ENCODE measurements at regions not wholly inside any gene's neighbourhood (a gene's known extent, or its start where the extent isn't known, plus 50 kb on each side); places are given as distances from the start of the nearest gene placed in this dataset.

DNA sequence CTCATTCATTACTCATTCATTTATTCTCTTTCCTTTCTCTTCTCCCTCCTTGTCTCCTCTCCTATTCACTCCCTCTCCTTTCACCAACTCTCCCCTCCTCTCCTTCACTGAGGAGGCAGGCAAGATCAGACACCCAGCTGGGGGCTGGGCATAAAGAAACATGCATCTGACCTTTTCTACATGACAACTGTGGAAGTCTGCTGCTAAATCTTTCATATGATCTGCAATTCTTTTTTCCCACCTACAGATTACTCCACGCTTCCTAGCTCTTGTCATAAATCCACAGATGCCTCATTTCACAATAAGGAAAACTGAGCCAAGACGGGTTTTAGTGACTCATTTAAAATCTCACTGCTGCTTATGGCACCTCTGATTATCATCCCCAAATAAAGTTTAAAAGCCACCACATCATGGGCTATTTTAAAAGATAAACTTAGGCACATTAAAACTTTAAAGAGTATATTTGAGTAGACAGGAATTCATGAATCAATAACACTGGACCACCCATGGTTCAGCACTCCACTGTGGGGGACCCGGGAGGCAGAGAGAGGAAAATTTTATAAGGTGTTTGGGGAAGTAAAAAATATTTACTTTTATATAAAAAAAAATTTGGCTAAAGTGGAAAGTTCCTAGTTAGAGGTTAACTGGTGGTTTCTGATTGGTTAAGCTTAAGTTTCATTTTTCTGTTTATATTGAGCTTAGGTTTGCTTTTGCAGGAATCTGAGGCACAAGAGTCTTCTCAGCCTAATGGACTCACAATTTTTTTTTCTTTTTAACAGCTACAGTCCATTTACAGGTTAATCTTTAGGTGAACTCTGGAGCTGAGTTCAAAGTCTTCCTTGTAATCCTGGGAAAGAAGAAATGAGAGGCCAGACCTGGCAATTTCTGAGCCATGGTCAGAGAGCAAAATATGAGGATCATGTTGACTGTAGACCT lies 55.8 kb upstream of the DNAH14 start (continued):
- TF ChIP-seq, protein P1, sequence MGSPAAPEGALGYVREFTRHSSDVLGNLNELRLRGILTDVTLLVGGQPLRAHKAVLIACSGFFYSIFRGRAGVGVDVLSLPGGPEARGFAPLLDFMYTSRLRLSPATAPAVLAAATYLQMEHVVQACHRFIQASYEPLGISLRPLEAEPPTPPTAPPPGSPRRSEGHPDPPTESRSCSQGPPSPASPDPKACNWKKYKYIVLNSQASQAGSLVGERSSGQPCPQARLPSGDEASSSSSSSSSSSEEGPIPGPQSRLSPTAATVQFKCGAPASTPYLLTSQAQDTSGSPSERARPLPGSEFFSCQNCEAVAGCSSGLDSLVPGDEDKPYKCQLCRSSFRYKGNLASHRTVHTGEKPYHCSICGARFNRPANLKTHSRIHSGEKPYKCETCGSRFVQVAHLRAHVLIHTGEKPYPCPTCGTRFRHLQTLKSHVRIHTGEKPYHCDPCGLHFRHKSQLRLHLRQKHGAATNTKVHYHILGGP (tag by site-specific recombination; IDR thresholded peaks at IDR 0.05): no peak
- TF ChIP-seq, protein P2, sequence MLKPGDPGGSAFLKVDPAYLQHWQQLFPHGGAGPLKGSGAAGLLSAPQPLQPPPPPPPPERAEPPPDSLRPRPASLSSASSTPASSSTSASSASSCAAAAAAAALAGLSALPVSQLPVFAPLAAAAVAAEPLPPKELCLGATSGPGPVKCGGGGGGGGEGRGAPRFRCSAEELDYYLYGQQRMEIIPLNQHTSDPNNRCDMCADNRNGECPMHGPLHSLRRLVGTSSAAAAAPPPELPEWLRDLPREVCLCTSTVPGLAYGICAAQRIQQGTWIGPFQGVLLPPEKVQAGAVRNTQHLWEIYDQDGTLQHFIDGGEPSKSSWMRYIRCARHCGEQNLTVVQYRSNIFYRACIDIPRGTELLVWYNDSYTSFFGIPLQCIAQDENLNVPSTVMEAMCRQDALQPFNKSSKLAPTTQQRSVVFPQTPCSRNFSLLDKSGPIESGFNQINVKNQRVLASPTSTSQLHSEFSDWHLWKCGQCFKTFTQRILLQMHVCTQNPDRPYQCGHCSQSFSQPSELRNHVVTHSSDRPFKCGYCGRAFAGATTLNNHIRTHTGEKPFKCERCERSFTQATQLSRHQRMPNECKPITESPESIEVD (tag by site-specific recombination; IDR thresholded peaks at IDR 0.05): peak; percentile 95
- no peak for TF ChIP-seq ZNF19 (tag by site-specific recombination; IDR thresholded peaks at IDR 0.05; ENCODE audit: low read depth)
- TF ChIP-seq ZNF571 (tag by site-specific recombination; IDR thresholded peaks at IDR 0.05): no peak

DNA sequence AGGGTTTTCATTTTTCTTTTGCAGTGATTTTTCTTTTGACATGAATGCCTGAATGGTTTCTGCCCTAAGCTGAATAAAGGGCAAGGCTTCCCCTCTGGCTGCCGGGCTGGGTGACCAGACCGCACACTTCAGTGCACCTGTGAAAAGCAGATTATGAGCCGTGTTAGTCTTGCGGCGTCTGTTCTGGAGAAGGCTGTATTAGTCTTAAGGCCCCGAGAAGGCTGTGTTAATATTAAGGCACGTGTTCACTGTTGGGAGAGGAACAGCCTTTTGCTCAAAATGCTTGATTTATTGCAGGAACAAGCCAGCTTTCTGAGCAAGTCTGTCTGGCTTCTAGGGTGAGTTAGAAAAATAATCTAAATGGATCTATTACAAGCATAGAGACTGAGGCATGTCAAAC lies 54.7 kb upstream of the DNAH14 start:
- TF ChIP-seq ZNF394 (tag by site-specific recombination; IDR thresholded peaks at IDR 0.05; ENCODE audit: borderline replicate concordance) (no peak), ZBTB17 (tag by site-specific recombination; IDR thresholded peaks at IDR 0.05) (peak; percentile 11; the same call in 1 of the 2 replicates), BCL11B (tag by site-specific recombination; IDR thresholded peaks at IDR 0.05; ENCODE audit: low read depth) (no peak), WT1 (tag by site-specific recombination; IDR thresholded peaks at IDR 0.05) (peak; percentile 72), ZNF561 (tag by site-specific recombination; IDR thresholded peaks at IDR 0.05; ENCODE audit: borderline replicate concordance) (peak; percentile 51; the same call in 1 of the 2 replicates), ZNF600 (tag by site-specific recombination; IDR thresholded peaks at IDR 0.05) (peak; percentile 42), ZEB2 (tag by site-specific recombination; IDR thresholded peaks at IDR 0.05) (peak; percentile 34; the same call in 1 of the 2 replicates), ZFP37 (tag by site-specific recombination; IDR thresholded peaks at IDR 0.05) (0 out of 2 replicates have a peak, but pooled peaks have one; percentile 22), OSR2 (tag by site-specific recombination; IDR thresholded peaks at IDR 0.05) (peak; percentile 84), FEZF1 (tag by site-specific recombination; IDR thresholded peaks at IDR 0.05) (peak; percentile 97), ZBTB20 (tag by site-specific recombination; IDR thresholded peaks at IDR 0.05) (peak; percentile 44; the same call in 1 of the 2 replicates), ZNF335 (tag by site-specific recombination; conservative IDR thresholded peaks at IDR 0.05) (peak; percentile 65)
- TF ChIP-seq, protein P3, sequence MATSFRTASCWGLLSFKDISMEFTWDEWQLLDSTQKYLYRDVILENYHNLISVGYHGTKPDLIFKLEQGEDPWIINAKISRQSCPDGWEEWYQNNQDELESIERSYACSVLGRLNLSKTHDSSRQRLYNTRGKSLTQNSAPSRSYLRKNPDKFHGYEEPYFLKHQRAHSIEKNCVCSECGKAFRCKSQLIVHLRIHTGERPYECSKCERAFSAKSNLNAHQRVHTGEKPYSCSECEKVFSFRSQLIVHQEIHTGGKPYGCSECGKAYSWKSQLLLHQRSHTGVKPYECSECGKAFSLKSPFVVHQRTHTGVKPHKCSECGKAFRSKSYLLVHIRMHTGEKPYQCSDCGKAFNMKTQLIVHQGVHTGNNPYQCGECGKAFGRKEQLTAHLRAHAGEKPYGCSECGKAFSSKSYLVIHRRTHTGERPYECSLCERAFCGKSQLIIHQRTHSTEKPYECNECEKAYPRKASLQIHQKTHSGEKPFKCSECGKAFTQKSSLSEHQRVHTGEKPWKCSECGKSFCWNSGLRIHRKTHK (tag by site-specific recombination; IDR thresholded peaks at IDR 0.05): no peak
- TF ChIP-seq, protein P4, sequence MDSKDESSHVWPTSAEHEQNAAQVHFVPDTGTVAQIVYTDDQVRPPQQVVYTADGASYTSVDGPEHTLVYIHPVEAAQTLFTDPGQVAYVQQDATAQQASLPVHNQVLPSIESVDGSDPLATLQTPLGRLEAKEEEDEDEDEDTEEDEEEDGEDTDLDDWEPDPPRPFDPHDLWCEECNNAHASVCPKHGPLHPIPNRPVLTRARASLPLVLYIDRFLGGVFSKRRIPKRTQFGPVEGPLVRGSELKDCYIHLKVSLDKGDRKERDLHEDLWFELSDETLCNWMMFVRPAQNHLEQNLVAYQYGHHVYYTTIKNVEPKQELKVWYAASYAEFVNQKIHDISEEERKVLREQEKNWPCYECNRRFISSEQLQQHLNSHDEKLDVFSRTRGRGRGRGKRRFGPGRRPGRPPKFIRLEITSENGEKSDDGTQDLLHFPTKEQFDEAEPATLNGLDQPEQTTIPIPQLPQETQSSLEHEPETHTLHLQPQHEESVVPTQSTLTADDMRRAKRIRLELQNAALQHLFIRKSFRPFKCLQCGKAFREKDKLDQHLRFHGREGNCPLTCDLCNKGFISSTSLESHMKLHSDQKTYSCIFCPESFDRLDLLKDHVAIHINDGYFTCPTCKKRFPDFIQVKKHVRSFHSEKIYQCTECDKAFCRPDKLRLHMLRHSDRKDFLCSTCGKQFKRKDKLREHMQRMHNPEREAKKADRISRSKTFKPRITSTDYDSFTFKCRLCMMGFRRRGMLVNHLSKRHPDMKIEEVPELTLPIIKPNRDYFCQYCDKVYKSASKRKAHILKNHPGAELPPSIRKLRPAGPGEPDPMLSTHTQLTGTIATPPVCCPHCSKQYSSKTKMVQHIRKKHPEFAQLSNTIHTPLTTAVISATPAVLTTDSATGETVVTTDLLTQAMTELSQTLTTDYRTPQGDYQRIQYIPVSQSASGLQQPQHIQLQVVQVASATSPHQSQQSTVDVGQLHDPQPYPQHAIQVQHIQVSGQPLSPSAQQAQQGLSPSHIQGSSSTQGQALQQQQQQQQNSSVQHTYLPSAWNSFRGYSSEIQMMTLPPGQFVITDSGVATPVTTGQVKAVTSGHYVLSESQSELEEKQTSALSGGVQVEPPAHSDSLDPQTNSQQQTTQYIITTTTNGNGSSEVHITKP (tag by site-specific recombination; IDR thresholded peaks at IDR 0.05): no peak
- TF ChIP-seq, protein P5, sequence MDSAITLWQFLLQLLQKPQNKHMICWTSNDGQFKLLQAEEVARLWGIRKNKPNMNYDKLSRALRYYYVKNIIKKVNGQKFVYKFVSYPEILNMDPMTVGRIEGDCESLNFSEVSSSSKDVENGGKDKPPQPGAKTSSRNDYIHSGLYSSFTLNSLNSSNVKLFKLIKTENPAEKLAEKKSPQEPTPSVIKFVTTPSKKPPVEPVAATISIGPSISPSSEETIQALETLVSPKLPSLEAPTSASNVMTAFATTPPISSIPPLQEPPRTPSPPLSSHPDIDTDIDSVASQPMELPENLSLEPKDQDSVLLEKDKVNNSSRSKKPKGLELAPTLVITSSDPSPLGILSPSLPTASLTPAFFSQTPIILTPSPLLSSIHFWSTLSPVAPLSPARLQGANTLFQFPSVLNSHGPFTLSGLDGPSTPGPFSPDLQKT (IDR thresholded peaks at IDR 0.05; ENCODE audit: borderline replicate concordance, low read depth, low read length): no peak
- TF ChIP-seq, protein P6, sequence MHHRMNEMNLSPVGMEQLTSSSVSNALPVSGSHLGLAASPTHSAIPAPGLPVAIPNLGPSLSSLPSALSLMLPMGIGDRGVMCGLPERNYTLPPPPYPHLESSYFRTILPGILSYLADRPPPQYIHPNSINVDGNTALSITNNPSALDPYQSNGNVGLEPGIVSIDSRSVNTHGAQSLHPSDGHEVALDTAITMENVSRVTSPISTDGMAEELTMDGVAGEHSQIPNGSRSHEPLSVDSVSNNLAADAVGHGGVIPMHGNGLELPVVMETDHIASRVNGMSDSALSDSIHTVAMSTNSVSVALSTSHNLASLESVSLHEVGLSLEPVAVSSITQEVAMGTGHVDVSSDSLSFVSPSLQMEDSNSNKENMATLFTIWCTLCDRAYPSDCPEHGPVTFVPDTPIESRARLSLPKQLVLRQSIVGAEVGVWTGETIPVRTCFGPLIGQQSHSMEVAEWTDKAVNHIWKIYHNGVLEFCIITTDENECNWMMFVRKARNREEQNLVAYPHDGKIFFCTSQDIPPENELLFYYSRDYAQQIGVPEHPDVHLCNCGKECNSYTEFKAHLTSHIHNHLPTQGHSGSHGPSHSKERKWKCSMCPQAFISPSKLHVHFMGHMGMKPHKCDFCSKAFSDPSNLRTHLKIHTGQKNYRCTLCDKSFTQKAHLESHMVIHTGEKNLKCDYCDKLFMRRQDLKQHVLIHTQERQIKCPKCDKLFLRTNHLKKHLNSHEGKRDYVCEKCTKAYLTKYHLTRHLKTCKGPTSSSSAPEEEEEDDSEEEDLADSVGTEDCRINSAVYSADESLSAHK (tag by site-specific recombination; IDR thresholded peaks at IDR 0.05): peak; percentile 9; the same call in 1 of the 2 replicates
- H3K27ac ChIP-seq (ENCODE audit: extremely low read depth, low read depth, low read length): peak overlapping the region; percentile 48
- no peaks in the 10 kb centered on the region for H3K36me3 ChIP-seq (ENCODE audit: control insufficient read depth in 2 of 2, insufficient read depth in 1 of 2, low read length in 2 of 2)
- H3K4me1 ChIP-seq (ENCODE audit: control insufficient read depth, insufficient read depth, low read length): peaks cover 39% of the 10 kb centered on the region
- no peaks in the 10 kb centered on the region for H3K9me3 ChIP-seq (ENCODE audit: control insufficient read depth, insufficient read depth, low read depth, low read length)
- H3K4me3 ChIP-seq (ENCODE audit: low read depth, low read length): no peak overlapping the region
- CTCF ChIA-PET: interaction anchor here (0.6 to 7.4 kb wide), 8 partner anchors 10 to 362 kb away, joined by 3 to 53 read pairs (median 6); no protein-coding TSS in a partner anchor
- POLR2A ChIA-PET: interaction anchor here (1.3 kb wide), 1 partner anchor 48 kb away, joined by 3 read pairs; no protein-coding TSS in a partner anchor

Measured in HEK293 (cell line).